ENCODE measurements at regions not wholly inside any gene's neighbourhood (a gene's known extent, or its start where the extent isn't known, plus 50 kb on each side); places are given as distances from the start of the nearest gene placed in this dataset.

- TF ChIP-seq ATF2 (IDR thresholded peaks at IDR 0.05; ENCODE audit: low read length) (no peak), CTCF (IDR thresholded peaks at IDR 0.05; ENCODE audit: control extremely low read depth in 1 of 3, insufficient read depth in 1 of 3, low read depth in 1 of 3, low read length in 3 of 3) (no peak), MAX (IDR thresholded peaks at IDR 0.05) (no peak), BACH1 (IDR thresholded peaks at IDR 0.05; ENCODE audit: low read length) (no peak), POLR2A (IDR thresholded peaks at IDR 0.05; ENCODE audit: control extremely low read depth in 1 of 2, low read depth in 2 of 2, low read length in 2 of 2) (no peak)
These were observed 61.3 kb upstream of the PMEPA1 start for GRCh38 chr20:57770852-57771720.

Data from H1 (cell line).